ENCODE measurements at regions not wholly inside any gene's neighbourhood (a gene's known extent, or its start where the extent isn't known, plus 50 kb on each side); places are given as distances from the start of the nearest gene placed in this dataset.
"Not testable (repeated sequence)": the region's sequence is repeated elsewhere in the genome, so short reads cannot be mapped to it uniquely, and the experiment has no call there.

DNA sequence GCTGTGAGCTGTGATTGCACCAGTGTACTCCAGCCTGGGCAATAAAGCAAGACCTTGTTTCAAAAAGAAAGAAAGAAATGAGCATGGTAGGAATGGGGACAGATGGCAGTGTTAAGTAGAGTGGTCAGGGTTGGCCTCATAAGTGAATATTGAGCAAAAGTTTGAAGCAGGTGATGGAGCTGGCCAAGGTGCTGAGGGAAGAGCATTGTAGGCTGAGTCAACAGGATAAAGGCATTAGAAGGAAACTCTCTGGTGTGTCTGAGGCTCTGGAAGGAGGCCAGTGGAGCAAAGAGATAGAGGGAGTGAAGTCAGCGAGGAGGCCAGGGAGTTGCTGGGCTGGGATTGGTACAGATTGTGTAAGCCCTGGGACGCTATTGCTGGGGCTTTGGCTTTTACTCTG, 336.1 kb downstream of the ZNF37A start:
- intact Hi-C loops (cut with DNase I); H3K9me3 ChIP-seq; H3K27me3 ChIP-seq; DNase-seq; H3K27ac ChIP-seq; H3K4me1 ChIP-seq; H3K4me3 ChIP-seq; H3K36me3 ChIP-seq; ATAC-seq: not testable (repeated sequence)

DNA sequence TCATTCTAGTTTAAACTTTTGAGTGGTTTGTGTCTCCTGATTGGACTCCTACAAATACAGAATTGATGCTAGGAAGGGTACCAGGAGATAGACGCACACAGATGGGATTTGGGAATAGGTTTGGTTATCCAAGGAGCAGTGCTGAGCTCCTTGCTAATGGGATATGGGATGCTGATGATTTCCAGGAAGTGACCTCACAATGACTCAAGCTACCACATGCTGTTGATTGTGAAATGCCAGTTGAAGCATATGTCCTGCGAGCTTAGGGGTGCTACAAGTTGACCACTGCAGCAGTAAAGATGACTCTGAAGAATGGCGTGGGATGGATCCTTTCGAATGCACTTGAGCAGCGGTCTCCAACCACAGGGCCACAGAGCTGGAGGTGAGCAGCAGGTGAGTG, 343.2 kb downstream of the ZNF37A start:
- H3K36me3 ChIP-seq; intact Hi-C loops (cut with DNase I); H3K9me3 ChIP-seq; H3K27me3 ChIP-seq; DNase-seq; ATAC-seq; H3K4me1 ChIP-seq; H3K27ac ChIP-seq; H3K4me3 ChIP-seq: not testable (repeated sequence)

DNA sequence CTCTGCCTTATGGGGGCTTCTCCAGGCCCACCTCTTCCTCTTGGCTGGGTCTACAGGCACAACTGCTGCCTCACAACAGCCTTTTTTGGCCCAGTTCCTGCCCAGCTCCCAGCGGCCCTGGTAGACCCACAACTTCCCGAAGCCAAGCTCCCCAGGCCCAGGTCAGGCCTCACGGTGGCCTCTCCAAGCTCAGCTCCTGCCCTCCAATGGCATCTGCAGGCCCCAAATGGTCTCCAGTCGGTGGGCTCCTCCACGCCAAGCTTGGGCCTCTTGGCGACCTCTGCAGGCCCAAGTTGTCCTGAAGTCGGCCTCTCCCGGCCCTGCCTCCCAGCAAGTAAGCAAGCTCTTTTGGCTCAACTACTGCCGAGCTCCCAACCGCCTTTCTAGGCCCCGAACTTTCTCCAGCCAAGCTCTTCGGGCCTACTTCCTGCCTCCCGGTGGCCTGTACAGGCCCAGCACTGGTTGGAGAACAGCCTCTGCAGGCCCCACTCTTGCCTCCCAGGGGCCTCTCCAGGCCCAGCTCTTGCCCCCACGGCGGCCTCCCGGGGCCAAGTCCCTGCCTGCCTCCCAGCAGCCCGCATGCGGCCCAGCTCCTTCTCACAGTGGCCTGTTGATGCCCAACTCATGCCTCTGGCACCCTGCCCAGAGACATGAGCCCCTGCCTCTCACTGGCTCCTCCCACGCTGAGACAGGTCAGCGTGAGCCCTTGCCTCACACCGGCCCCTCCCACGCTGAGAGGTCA, 354.6 kb downstream of the ZNF37A start:
- ATAC-seq; H3K36me3 ChIP-seq; H3K27ac ChIP-seq; intact Hi-C loops (cut with DNase I); H3K27me3 ChIP-seq; H3K9me3 ChIP-seq; H3K4me1 ChIP-seq; H3K4me3 ChIP-seq; DNase-seq: not testable (repeated sequence)

DNA sequence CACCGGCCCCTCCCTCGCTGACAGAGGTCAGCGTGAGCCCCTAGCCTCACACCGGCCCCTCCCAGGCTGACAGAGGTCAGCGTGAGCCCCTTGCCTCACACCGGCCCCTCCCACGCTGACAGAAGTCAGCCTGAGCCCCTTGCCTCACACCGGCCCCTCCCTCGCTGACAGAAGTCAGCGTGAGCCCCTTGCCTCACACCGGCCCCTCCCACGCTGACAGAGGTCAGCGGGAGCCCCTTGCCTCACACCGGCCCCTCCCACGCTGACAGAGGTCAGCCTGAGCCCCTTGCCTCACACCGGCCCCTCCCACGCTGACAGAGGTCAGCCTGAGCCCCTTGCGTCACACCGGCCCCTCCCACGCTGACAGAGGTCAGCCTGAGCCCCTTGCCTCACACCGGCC, 355.5 kb downstream of the ZNF37A start:
- H3K4me3 ChIP-seq; H3K27ac ChIP-seq; intact Hi-C loops (cut with DNase I); DNase-seq; H3K9me3 ChIP-seq; H3K4me1 ChIP-seq; H3K36me3 ChIP-seq; H3K27me3 ChIP-seq; ATAC-seq: not testable (repeated sequence)

DNA sequence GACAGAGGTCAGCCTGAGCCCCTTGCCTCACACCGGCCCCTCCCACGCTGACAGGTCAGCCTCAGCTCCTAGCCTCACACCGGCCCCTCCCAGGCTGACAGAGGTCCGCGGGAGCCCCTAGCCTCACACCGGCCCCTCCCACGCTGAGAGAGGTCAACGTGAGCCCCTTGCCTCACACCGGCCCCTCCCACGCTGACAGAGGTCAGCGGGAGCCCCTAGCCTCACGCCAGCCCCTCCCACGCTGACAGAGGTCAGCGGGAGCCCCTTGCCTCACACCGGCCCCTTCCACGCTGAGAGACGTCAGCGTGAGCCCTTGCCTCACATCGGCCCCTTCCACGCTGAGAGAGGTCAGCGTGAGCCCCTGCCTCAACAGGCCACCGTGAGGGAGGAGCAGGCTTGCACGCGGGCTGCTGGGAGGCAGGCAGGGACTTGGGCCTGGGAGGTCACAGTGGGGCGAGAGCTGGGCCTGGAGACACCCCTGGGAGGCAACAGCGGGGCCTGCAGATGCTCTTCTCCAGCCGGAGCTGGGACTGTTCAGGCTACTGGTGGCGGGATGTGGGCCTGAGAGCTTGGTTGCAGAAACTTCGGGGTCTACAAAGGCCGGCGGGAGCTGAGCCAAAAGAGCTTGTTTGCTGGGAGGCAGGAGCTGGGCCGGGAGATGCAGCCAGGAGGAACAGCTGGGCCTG, 356.4 kb downstream of the ZNF37A start:
- ATAC-seq; H3K27ac ChIP-seq; intact Hi-C loops (cut with DNase I); H3K4me1 ChIP-seq; DNase-seq; H3K36me3 ChIP-seq; H3K4me3 ChIP-seq; H3K27me3 ChIP-seq; H3K9me3 ChIP-seq: not testable (repeated sequence)

DNA sequence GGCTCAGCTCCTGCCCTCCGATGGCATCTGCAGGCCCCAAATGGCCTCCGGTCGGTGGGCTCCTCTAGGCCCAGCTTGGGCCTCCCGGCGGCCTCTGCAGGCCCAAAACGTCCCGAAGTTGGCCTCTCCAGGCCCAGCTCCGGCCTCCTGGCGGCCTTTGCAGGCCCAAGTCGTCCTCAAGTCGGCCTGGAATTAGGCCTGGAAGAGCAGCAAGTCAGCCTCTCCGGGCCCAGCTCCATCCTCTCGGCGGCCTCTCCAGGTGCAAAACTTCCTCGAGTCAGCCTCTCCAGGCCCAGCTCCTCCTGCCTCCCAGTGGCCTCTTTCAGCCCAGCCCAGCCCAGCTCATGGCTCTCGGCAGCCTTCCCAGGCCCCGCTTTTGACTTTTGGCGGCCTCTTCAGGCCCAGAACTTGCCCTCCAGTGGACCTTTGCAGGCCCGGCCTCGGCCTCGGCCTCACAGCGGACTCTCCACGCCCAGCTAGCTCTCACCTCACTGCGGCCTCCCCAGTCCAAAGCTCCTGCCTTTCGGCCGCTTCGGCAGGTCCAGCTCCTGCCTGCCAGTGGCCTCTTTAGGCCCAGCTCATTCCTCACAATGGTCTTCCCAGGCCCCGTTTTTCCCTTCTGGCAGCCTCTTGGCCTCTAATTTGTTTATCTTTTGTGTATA, 357.3 kb downstream of the ZNF37A start:
- H3K4me1 ChIP-seq; H3K4me3 ChIP-seq; H3K36me3 ChIP-seq; DNase-seq; intact Hi-C loops (cut with DNase I); ATAC-seq; H3K9me3 ChIP-seq; H3K27ac ChIP-seq; H3K27me3 ChIP-seq: not testable (repeated sequence)
